ENCODE measurements at regions not wholly inside any gene's neighbourhood (a gene's known extent, or its start where the extent isn't known, plus 50 kb on each side); places are given as distances from the start of the nearest gene placed in this dataset.

- TF ChIP-seq CTCF (IDR thresholded peaks at IDR 0.05), result no peak
- TF ChIP-seq POLR2A (IDR thresholded peaks at IDR 0.05), result no peak
- TF ChIP-seq POLR2AphosphoS5 (IDR thresholded peaks at IDR 0.05), result no peak
These were observed 303.8 kb downstream of the SEC14L1 start for GRCh38 chr17:77444628-77444983.

All from breast epithelium (tissue), 3 donors.